Stimulated activated CD4-positive, alpha-beta T cell treated with anti-CD3 and anti-CD28 coated beads, Interleukin-4, amount 100 ng/mL, for 4 hours (primary cell): ENCODE measurements at regions not wholly inside any gene's neighbourhood (a gene's known extent, or its start where the extent isn't known, plus 50 kb on each side); places are given as distances from the start of the nearest gene placed in this dataset.
"Not testable (repeated sequence)": the region's sequence is repeated elsewhere in the genome, so short reads cannot be mapped to it uniquely, and the experiment has no call there.

Experiments
- DNase-seq, 2 experiments: peaks; one replicate each; pipeline ENCODE4 v3.0.0-alpha.2; 2020

DNA sequence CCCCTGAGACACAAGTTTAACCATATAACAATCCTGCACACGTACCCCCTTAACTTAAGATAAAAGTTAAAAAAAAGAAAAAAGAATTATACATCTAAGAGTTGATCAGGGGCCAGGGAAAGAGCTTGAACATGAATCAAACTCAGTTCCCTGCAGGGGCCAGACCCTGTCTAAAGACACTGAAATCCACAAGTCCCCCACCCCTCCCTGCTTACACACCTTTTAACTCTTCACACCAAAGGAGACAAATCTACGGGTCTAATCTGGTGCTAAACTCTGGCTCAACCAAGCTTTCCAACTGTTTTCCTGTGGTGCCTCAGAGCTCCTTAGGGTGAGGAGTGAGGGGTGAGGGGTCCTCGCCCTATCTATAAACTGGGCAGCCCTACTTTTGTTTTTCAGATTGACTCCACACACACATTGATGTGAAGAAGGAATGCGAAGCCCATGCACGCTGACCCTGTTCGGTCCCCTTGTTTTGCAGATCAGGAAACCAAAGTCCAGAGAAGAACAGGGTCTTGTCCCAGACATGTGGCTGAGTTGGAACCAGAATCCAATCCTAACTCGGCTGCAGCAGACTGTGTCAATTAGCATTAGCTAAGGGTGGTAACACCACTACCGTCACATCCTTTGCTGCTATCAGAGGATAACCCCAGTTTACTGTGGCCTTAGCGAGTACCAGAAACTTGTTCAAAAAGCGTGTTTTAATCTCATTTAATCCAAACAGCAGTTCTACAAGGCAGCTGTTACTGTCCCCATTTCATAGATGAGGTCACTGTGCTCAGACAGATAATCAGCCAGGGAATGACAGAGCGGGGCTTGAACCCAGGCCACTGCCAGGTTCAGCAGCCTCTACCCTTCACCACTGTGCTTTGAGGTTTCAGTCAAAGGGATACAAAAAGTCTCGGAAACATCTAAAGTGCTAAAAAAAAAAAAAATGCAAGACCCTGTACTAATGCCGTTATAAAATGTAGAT is 145.2 kb upstream of the SYT13 start:
- no peak for DNase-seq

DNA sequence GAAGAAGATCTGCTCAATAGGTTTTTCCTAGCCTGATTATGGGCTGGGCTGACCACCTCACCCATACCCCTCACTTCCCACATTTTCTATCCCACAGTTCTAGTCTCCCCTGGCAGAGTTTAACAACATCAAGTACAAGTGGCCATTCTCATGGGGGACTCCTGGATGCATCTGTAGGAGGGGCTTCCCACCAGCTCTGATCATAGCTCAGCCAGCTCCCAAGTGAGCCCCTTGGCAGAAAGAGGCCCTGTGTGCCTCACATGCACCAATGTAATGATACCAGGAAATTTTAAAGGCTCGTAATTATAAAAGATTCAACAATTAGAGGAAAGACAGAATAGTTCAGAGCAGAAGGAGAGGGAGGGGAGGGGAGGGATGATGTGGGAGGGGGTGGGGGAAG is 144.2 kb upstream of the SYT13 start:
- no peak for DNase-seq

DNA sequence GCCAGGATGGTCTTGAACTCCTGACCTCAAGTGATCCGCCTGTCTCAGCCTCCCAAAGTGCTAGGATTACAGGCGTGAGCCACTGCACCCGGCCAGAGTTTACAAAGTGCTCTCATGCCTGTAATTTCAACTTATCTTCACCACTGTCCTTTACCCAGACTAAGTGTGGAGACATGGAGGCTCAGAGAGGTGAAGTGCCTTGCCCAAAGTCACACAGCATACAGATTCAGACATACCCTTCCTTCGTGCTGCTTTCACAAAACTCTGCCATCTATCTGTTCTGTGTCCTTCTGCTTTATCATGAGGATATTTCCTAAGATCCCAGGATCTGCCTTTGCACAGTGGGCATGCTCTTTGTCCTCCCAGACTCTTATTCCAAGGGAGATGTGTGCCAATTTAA is 143.6 kb upstream of the SYT13 start:
- no peak for DNase-seq

DNA sequence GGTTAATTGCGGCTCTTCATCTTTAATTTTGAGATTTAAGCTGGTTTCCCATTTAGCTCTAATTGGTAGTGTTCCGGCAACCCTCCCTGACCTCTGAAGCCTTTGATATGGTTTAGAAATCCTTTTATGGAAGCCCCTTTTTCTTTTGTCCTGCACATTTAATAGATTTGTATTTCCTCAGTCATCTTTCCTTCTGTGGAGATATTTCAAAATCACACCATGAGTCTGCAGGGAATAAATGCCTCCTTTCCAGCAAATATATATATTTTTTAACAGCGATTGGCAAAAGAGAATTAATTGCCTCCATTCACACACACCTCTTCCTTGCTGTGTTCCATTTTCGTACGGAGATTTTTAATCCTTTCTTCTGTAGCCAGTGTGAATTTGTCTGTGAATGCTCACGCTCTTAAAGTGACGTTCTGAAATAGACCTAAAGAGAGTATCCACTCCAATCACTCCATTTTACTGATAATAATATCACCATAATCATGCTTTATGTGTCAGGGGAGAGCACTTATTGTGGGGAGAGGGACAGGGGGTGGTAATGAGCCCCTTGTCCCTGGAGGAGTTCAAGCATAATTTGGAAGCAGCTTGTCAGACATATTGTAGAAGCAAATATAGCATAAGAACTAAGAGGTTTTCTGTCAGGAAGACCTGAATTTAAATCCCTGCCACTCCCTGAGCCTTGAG is 142.5 kb upstream of the SYT13 start:
- DNase-seq, result no peak

DNA sequence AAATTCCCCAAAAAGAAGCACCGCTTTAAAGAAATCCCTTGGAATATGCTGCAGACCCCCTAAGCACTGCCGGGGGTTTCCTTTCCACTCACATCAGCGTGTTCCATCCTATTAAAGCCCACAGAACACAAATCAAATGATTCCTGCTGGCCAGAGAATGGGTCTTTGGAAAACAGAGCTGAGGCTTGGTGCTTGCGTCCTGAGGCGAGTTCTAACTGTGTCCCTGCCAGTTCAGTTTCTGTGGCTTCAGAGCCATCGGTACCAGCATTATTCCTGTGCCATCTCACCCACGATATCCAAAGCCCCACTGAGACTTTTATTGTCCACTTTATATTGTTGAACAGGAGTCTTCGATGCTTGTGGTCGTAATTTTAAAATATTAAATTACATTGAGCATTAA is 142.0 kb upstream of the SYT13 start:
- DNase-seq, result no peak

GRCh38 chr11:45424411-45425180 is 138.5 kb upstream of the SYT13 start:
- DNase-seq, result no peak

GRCh38 chr11:45423475-45424120 is 137.5 kb upstream of the SYT13 start:
- no peak for DNase-seq

- no peak for DNase-seq
These were observed 136.9 kb upstream of the SYT13 start for GRCh38 chr11:45423036-45423435.

DNA sequence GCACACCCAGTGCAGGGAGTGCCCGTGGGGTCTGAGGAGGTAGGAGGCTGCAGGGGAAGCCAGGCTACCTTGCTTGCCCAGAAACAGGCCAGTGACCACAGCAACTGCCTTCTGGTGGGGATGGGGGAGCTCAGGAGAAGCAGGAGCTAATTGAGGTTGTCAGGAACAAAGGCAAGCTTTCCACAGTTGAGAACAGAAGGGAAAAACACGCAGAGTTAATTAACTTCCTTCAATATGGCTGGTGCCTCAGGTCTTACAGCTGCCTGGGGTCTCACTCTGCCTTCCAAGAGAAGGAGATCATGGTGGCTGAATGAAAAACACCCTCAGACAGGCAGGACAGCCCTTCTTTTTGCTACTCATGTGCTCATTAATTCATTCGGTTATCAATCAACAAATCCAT is 127.9 kb upstream of the SYT13 start:
- no peak for DNase-seq

- no peak for DNase-seq
These were observed 127.2 kb upstream of the SYT13 start for GRCh38 chr11:45413156-45413858.

DNA sequence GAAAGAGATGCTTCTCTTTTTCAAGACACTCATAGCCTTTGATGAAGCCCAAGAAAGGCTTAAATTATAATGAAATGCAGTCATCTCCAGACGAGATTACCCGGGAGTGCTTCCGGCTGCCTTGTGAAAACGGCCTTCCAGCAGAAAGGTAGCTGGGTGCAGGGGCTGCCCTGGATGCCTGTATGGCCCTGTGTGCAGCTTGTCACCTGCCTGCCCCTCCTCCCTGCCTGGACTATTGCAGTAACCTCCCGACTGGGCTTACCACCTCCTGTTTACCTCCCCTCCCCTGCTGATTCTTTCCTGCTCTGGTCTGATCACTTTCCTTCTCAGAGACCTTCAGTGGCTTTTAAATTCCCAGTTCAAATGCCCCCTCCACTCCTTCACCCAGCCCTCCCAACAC is 126.4 kb upstream of the SYT13 start:
- no peak for DNase-seq

DNA sequence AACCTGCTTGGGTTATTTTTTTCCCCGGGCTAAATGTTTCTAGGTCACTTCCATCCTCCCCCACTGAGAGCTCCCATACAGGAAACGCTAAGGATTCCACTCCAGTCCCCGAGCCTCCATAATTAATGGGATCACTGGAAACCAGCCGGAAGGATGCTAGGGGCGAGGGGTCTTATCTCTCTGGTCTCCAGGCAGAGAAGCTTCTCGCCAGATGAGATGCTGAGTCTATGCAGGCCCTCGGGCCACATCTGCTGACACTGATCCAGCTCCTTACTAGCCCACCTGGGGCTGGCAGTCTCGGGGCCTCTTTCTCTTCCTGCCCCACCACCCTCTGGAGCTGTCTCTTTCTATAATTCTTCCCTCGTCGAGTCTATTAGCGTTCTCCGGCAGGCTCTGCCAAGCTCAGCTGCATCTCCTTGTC is 125.9 kb upstream of the SYT13 start:
- DNase-seq, result no peak

DNA sequence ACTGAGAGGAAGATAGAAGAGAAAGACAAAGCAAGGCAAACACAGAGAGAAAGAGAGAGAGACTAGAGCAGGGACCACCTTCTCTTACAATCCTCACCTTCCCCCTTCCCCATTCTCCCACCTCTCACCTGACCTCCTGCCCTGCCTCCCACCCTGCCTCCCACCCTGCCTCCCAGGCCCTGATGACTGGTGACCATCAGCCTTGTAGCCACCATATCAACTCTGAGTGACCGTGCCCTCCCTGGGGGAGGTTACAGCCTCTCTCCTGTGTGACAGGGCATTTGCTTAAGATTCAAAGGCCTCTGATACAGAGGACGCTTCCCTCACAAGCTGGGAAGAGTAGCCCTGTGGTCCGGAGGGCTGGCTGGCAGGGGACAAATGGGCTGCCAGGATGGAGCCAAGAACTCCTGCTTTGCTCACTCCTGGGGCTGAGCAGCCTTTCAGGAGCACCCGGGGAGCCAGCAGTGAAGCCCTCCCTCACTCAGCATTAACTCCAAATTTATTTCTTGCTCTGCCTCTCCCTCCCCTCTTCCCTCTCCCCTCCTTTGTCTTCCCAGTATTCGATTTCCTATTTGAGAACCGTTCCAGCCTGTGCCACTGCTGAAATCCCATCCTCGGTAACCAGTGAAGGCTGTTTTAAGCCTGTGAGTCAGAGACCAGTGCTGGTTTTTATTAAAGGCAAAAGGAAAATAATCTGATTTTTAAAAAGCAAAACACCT is 125.2 kb upstream of the SYT13 start:
- DNase-seq, result no peak

DNA sequence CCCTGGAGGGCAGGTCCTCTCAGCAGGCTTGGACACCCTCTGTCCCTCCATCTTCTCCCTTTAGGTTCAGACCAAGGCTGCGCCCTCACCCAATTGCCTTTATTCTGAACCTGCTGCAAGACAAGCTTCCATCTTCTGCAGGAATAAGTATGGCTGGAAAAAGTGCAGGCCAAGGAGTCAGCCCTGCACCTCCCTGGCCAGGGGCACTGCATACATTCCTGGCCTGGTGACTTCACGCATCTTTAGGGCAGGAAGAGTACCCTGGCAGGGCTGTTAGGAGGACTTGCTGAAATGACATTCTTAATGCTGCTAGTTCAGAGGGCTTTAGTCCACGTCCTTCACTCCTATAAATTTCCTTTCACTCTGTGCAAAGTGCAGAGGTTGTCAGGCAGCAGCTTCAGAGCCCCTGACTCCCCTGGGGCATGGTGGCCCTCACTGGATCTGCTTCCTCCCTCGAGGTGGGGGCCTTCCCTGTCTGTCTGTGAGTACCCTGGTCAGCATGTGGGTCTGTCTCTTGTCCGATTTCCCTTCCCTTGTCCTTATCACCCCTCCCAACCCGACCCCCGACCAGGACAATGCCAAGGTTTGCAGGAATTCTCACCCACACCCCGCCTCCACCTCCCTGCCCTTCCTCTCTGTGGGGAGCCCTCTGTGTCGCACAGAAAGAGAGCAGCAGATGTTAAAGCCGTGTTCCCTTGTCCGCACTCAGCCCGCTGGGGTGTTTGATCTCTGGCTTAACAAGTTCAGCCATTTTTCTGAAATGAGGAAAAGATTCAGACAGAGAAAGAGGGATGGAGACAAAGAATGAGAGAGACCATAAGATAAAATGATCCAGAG is 124.5 kb upstream of the SYT13 start:
- no peak for DNase-seq

GRCh38 chr11:45409587-45409986 is 123.4 kb upstream of the SYT13 start:
- DNase-seq, result no peak

DNA sequence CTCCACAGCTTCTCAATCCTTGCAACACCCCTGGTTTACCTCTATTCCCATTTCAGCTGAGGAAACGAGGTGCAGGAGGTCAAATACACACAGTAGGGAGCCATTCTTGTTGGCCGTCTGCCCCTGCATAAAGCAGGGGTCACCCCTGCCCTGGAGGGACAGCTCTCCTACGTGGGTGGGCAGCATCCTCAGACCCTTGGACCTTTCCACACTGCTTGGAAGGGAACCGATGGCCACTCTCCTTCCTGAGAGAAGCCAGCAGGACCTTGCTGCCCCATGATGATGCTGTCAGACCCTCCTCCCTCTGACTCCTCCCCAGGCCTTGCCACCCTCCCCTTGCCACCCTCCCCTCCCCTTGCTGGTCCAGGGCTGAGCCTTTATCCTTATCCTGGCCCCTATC is 121.1 kb upstream of the SYT13 start:
- no peak for DNase-seq

DNA sequence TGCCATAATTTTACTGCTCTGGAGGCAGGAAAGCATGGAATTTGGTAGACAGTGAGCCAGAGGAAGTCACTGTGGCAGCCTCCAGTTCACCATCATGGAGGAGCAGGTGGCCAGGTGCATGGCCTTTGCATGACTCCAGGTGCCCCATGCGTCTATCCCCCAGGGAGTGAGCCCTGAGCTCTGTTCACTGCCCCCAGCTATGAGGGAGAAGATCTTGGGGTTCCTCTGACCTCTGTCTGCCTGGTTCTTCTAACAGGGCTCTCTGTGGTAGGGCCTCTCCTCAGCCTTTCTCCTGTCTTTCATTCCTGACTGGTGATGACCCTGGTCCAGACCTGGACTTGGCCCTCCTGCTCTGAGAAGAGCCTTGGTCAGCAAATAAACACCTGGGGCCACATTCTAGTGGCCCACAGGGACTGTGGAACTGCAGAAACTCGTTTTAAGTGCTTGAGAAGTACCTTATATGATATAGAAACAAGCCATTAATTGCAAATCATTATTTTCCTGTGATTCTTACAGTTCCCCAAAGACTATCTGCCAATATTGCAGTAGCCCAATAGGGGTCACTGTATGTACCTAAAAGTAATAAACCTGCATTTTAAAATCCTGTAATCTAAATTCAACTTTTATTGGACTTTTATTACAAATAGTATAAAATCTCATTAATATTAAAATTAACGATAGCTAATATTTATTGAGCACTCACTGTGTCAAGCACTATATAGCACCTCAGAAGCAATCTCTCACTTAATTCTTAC is 120.0 kb upstream of the SYT13 start:
- no peak for DNase-seq

- DNase-seq, result not testable (repeated sequence)
These were observed 117.4 kb upstream of the SYT13 start for GRCh38 chr11:45403521-45403920.

DNA sequence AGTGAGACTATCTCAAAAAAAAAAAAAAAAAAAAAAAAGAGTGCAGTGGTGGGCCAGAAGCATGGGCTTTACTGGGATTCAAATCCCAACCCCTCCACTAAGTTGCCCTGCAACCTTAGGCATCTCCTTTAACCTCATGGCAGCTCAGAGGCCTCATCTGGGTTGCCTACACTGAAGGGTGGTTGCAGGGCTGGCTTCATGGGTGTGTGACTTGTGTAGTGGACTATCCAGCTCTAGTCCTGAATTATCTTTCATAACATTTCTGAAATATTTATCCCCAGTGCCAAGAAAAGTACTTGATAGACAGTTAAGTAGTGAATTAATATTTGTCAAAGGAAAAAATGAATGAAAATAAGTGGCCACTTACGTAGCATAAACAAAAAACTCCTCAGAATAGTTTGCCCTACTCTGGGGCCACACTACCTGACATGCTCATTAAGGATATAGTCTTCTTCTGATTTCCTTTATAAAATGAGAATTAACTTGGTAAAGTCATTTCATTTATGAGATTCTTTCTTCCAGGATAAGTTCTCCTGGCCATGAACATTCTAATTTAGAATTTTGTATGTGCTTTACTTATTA is 116.0 kb upstream of the SYT13 start:
- DNase-seq, result no peak
